ENCODE measurements at regions not wholly inside any gene's neighbourhood (a gene's known extent, or its start where the extent isn't known, plus 50 kb on each side); places are given as distances from the start of the nearest gene placed in this dataset.

DNA sequence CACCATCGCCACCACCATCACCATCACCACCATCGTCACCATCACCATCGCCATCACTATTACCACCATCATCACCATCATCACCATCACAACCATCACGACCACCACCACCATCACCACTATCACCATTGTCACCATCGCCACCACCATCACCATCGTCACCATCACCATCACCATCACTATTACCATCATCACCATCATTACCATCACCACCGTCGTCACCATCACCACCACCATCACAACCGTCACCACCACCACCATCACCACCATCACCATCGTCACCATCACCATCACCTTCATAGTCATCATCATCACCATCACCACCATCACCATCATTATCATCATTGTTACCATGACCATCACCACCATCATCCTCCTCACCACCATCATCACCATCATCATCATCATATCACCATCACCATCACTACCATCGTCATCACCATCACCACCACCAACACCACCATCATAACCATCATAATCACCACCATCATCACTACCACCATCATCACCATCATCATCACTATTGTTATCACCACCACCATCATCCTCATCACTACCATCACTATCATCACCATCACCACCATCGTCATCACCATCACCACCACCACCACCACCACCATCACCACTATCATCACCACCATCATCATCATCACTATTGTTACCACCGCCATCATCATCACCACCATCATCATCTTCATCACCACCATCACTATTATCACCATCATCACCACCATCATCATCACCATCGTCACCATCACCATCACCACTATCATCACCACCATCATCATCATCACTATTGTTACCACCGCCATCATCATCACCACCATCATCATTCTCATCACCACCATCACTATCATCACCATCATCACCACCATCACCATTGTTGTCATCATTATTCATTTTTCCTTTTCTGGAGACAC lies 51.5 kb upstream of the ZNF469 start:
- TF ChIP-seq, protein P1, sequence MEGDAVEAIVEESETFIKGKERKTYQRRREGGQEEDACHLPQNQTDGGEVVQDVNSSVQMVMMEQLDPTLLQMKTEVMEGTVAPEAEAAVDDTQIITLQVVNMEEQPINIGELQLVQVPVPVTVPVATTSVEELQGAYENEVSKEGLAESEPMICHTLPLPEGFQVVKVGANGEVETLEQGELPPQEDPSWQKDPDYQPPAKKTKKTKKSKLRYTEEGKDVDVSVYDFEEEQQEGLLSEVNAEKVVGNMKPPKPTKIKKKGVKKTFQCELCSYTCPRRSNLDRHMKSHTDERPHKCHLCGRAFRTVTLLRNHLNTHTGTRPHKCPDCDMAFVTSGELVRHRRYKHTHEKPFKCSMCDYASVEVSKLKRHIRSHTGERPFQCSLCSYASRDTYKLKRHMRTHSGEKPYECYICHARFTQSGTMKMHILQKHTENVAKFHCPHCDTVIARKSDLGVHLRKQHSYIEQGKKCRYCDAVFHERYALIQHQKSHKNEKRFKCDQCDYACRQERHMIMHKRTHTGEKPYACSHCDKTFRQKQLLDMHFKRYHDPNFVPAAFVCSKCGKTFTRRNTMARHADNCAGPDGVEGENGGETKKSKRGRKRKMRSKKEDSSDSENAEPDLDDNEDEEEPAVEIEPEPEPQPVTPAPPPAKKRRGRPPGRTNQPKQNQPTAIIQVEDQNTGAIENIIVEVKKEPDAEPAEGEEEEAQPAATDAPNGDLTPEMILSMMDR (IDR thresholded peaks at IDR 0.05 in 4 of 5, conservative IDR thresholded peaks at IDR 0.05 in 1 of 5): no peak
- TF ChIP-seq POLR2A (IDR thresholded peaks at IDR 0.05): no peak

Measured in gastrocnemius medialis (tissue), 4 donors.